ENCODE measurements at regions not wholly inside any gene's neighbourhood (a gene's known extent, or its start where the extent isn't known, plus 50 kb on each side); places are given as distances from the start of the nearest gene placed in this dataset.

DNA sequence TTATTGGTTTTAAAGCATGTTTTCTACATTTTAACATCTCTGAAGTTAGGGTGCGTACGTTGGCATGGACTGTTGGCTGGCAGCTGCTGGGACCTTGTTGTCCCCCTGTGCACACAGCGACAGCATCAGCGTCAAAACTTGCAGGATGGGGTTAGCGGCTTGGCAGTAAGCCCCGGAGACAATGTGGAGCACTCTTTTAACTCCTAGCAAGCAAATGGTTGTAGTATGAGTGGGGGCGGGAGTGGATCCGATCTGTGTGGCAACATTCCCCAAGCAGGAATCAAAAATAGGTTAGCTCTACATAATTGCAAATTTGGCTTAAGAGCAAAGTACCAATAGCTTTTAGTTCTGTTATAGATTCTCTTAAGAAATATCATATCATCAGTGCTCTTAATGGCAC, 70.1 kb downstream of the NRN1 start (continued):
- TF ChIP-seq CHD4 (IDR thresholded peaks at IDR 0.05; ENCODE audit: insufficient read depth, insufficient replicate concordance, low read depth, low read length, poor library complexity, severe bottlenecking) (no peak), ZNF764 (CRISPR knock-in tag; IDR thresholded peaks at IDR 0.05; ENCODE audit: low read depth) (no peak), ZNF699 (CRISPR knock-in tag; IDR thresholded peaks at IDR 0.05; ENCODE audit: insufficient replicate concordance) (no peak), ESRRB (CRISPR knock-in tag; IDR thresholded peaks at IDR 0.05; ENCODE audit: borderline replicate concordance) (no peak), PHB (CRISPR knock-in tag; IDR thresholded peaks at IDR 0.05) (no peak), MCM3 (IDR thresholded peaks at IDR 0.05) (no peak), EZH2 (IDR thresholded peaks at IDR 0.05; ENCODE audit: borderline replicate concordance, low read depth, low read length) (no peak), PHF21A (IDR thresholded peaks at IDR 0.05; ENCODE audit: borderline replicate concordance, low read depth) (no peak), MCM5 (IDR thresholded peaks at IDR 0.05; ENCODE audit: low read depth) (no peak), ARNT (IDR thresholded peaks at IDR 0.05) (no peak)
- TF ChIP-seq, protein P1, sequence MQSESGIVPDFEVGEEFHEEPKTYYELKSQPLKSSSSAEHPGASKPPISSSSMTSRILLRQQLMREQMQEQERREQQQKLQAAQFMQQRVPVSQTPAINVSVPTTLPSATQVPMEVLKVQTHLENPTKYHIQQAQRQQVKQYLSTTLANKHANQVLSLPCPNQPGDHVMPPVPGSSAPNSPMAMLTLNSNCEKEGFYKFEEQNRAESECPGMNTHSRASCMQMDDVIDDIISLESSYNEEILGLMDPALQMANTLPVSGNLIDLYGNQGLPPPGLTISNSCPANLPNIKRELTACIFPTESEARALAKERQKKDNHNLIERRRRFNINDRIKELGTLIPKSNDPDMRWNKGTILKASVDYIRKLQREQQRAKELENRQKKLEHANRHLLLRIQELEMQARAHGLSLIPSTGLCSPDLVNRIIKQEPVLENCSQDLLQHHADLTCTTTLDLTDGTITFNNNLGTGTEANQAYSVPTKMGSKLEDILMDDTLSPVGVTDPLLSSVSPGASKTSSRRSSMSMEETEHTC (IDR thresholded peaks at IDR 0.05), result no peak
- TF ChIP-seq, protein P2, sequence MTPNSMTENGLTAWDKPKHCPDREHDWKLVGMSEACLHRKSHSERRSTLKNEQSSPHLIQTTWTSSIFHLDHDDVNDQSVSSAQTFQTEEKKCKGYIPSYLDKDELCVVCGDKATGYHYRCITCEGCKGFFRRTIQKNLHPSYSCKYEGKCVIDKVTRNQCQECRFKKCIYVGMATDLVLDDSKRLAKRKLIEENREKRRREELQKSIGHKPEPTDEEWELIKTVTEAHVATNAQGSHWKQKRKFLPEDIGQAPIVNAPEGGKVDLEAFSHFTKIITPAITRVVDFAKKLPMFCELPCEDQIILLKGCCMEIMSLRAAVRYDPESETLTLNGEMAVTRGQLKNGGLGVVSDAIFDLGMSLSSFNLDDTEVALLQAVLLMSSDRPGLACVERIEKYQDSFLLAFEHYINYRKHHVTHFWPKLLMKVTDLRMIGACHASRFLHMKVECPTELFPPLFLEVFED (CRISPR knock-in tag; conservative IDR thresholded peaks at IDR 0.05), result no peak
- TF ChIP-seq, protein P3, sequence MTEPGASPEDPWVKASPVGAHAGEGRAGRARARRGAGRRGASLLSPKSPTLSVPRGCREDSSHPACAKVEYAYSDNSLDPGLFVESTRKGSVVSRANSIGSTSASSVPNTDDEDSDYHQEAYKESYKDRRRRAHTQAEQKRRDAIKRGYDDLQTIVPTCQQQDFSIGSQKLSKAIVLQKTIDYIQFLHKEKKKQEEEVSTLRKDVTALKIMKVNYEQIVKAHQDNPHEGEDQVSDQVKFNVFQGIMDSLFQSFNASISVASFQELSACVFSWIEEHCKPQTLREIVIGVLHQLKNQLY (CRISPR knock-in tag; conservative IDR thresholded peaks at IDR 0.05), result no peak

Data from K562 (cell line).